ENCODE measurements at regions not wholly inside any gene's neighbourhood (a gene's known extent, or its start where the extent isn't known, plus 50 kb on each side); places are given as distances from the start of the nearest gene placed in this dataset.

- Histone ChIP-seq H3K27me3 (no peaks in the 10 kb centered on the region), H3K4me1 (peaks cover 0 to 20% (median 6%) of the 10 kb centered on the region in 4 donors), H3K4me3 (no peak overlapping the region), H3K36me3 (no peaks in the 10 kb centered on the region), H3K9me3 (no peaks in the 10 kb centered on the region), H3K27ac (no peak overlapping the region)
- no peak for ATAC-seq
- WGBS (ENCODE audit: insufficient coverage, low coverage, low lambda C conversion rate, missing lambda C conversion rate), result 88% methylated on average over 2 of the region's 2 CpGs
- intact Hi-C loops (cut with DNase I), result no loop called here
- DNase-seq, result no peak
- no peak for TF ChIP-seq CTCF (IDR thresholded peaks at IDR 0.05)
- TF ChIP-seq POLR2A (IDR thresholded peaks at IDR 0.05), result no peak
Observed at GRCh38 chr11:15687342-15687741, 572.6 kb downstream of the INSC start.

DNA sequence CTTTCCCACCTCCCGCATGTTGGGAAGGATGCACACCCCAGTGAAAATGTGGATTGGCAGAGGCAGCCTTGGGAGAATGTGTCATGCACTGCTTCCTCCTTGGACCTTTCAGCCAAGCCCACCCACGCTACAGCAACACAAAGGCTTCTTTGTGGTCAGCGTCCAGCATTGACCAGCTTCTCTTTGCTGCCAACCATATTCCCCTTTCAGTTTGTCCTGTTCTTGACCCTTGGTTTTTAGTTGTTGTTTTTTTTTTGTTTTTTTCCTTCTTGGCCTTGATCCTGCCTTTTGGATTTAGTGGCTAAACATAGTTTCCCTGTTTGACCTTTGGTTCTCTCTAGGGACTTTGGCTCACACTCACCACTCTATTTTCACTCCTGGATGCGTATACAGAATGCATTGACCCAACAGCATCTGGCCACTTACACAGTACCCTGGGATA, 573.6 kb downstream of the INSC start:
- H3K27me3 ChIP-seq, result no peaks in the 10 kb centered on the region
- DNase-seq (peak in 1 of 3 donors; percentile 49), ATAC-seq (peak; percentile 94 to 98 (median 95))
- H3K36me3 ChIP-seq, result no peaks in the 10 kb centered on the region
- intact Hi-C loops (cut with DNase I), result no loop called here
- peak overlapping the region in 2 of 3 donors; percentile 3 to 11 for H3K27ac ChIP-seq
- WGBS (ENCODE audit: insufficient coverage, low coverage, low lambda C conversion rate, missing lambda C conversion rate), result 41% methylated on average over 4 of the region's 4 CpGs
- TF ChIP-seq POLR2A (IDR thresholded peaks at IDR 0.05), result no peak
- no peak for TF ChIP-seq CTCF (IDR thresholded peaks at IDR 0.05)
- H3K9me3 ChIP-seq, result no peaks in the 10 kb centered on the region
- H3K4me3 ChIP-seq, result no peak overlapping the region
- H3K4me1 ChIP-seq, result peaks cover 0 to 20% (median 6%) of the 10 kb centered on the region in 4 donors

GRCh38 chr11:15690320-15690719, 575.6 kb downstream of the INSC start:
- intact Hi-C loops (cut with DNase I), result no loop called here
- no peak for DNase-seq
- Histone ChIP-seq H3K4me1 (peaks cover 0 to 17% (median 6%) of the 10 kb centered on the region in 4 donors), H3K4me3 (no peak overlapping the region), H3K27me3 (no peaks in the 10 kb centered on the region), H3K27ac (no peak overlapping the region), H3K9me3 (no peaks in the 10 kb centered on the region), H3K36me3 (no peaks in the 10 kb centered on the region)
- no peak for ATAC-seq
- TF ChIP-seq CTCF (IDR thresholded peaks at IDR 0.05), result no peak
- no peak for TF ChIP-seq POLR2A (IDR thresholded peaks at IDR 0.05)
- WGBS (ENCODE audit: insufficient coverage, low coverage, low lambda C conversion rate, missing lambda C conversion rate), result 52% methylated on average over 3 of the region's 3 CpGs

DNA sequence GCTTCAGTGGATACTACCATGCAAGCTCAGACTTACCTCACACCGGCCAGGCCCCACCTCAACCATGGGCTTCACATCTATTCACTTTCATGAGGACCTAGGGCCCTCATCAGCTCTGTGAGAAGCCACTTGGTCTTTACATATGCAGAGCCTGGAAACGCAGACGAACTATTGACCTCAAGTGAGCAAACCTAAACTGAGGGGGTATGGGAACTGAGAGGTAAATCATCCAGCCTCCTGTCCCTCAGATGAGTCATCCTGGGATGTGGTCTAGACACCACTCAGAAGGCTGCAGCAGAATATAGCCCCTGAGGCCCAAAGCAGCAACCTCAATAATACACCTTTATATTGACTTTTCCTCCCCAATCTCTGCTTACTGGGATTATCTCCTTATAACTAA, 578.0 kb downstream of the INSC start:
- intact Hi-C loops (cut with DNase I), result no loop called here
- Histone ChIP-seq H3K27me3 (no peaks in the 10 kb centered on the region), H3K4me1 (peaks cover 0 to 16% (median 6%) of the 10 kb centered on the region in 4 donors), H3K4me3 (no peak overlapping the region), H3K9me3 (no peaks in the 10 kb centered on the region), H3K27ac (no peak overlapping the region), H3K36me3 (no peaks in the 10 kb centered on the region)
- ATAC-seq (no peak), DNase-seq (no peak)
- 97% methylated on average over 3 of the region's 3 CpGs for WGBS (ENCODE audit: insufficient coverage, low coverage, low lambda C conversion rate, missing lambda C conversion rate)
- TF ChIP-seq CTCF (IDR thresholded peaks at IDR 0.05) (no peak), POLR2A (IDR thresholded peaks at IDR 0.05) (no peak)

All from right lobe of liver (tissue), 6 donors.